ENCODE measurements at regions not wholly inside any gene's neighbourhood (a gene's known extent, or its start where the extent isn't known, plus 50 kb on each side); places are given as distances from the start of the nearest gene placed in this dataset.

- Mint-ChIP-seq H3K36me3 (no peaks in the 10 kb centered on the region), H3K27ac (no peak overlapping the region), H3K9me3 (no peaks in the 10 kb centered on the region), H3K27me3 (no peaks in the 10 kb centered on the region), H3K4me3 (no peak overlapping the region), H3K4me1 (no peaks in the 10 kb centered on the region)
- no peak for ATAC-seq (ENCODE audit: low read depth)
- POLR2A ChIA-PET: no interaction called here
- no peak for DNase-seq
These were observed 91.3 kb upstream of the SLC35B3 start for GRCh38 chr6:8526624-8527023.

- ATAC-seq (ENCODE audit: low read depth) (no peak), DNase-seq (no peak)
- Mint-ChIP-seq H3K36me3 (no peaks in the 10 kb centered on the region), H3K4me3 (no peak overlapping the region), H3K9me3 (no peaks in the 10 kb centered on the region), H3K4me1 (no peaks in the 10 kb centered on the region), H3K27ac (no peak overlapping the region), H3K27me3 (no peaks in the 10 kb centered on the region)
- POLR2A ChIA-PET: no interaction called here
These were observed 90.0 kb upstream of the SLC35B3 start for GRCh38 chr6:8525370-8525769.

- DNase-seq (no peak), ATAC-seq (ENCODE audit: low read depth) (no peak)
- Mint-ChIP-seq H3K36me3 (no peaks in the 10 kb centered on the region), H3K27me3 (no peaks in the 10 kb centered on the region), H3K9me3 (no peaks in the 10 kb centered on the region), H3K27ac (no peak overlapping the region), H3K4me3 (no peak overlapping the region), H3K4me1 (no peaks in the 10 kb centered on the region)
- POLR2A ChIA-PET: no interaction called here
These were observed 77.8 kb upstream of the SLC35B3 start for GRCh38 chr6:8513174-8513573.

GRCh38 chr6:8507286-8507685 is 71.9 kb upstream of the SLC35B3 start:
- ATAC-seq (ENCODE audit: low read depth): no peak
- Mint-ChIP-seq H3K36me3 (no peaks in the 10 kb centered on the region), H3K27me3 (no peaks in the 10 kb centered on the region), H3K4me1 (no peaks in the 10 kb centered on the region), H3K27ac (no peak overlapping the region), H3K9me3 (no peaks in the 10 kb centered on the region), H3K4me3 (no peak overlapping the region)
- no peak for DNase-seq
- POLR2A ChIA-PET: no interaction called here

GRCh38 chr6:8506126-8506525 is 70.8 kb upstream of the SLC35B3 start:
- DNase-seq: no peak
- ATAC-seq (ENCODE audit: low read depth): no peak
- no peaks in the 10 kb centered on the region for H3K36me3 Mint-ChIP-seq
- POLR2A ChIA-PET: no interaction called here
- no peaks in the 10 kb centered on the region for H3K4me1 Mint-ChIP-seq
- no peaks in the 10 kb centered on the region for H3K9me3 Mint-ChIP-seq
- H3K27ac Mint-ChIP-seq: no peak overlapping the region
- no peaks in the 10 kb centered on the region for H3K27me3 Mint-ChIP-seq
- H3K4me3 Mint-ChIP-seq: no peak overlapping the region

- H3K27me3 Mint-ChIP-seq: no peaks in the 10 kb centered on the region
- no peaks in the 10 kb centered on the region for H3K9me3 Mint-ChIP-seq
- no peaks in the 10 kb centered on the region for H3K4me1 Mint-ChIP-seq
- H3K4me3 Mint-ChIP-seq: no peak overlapping the region
- POLR2A ChIA-PET: no interaction called here
- DNase-seq: no peak
- ATAC-seq (ENCODE audit: low read depth): no peak
- H3K27ac Mint-ChIP-seq: no peak overlapping the region
- no peaks in the 10 kb centered on the region for H3K36me3 Mint-ChIP-seq
These were observed 64.2 kb upstream of the SLC35B3 start for GRCh38 chr6:8499540-8499939.

- Mint-ChIP-seq H3K4me1 (no peaks in the 10 kb centered on the region), H3K36me3 (no peaks in the 10 kb centered on the region), H3K27ac (no peak overlapping the region), H3K9me3 (no peaks in the 10 kb centered on the region), H3K27me3 (no peaks in the 10 kb centered on the region), H3K4me3 (no peak overlapping the region)
- no peak for ATAC-seq (ENCODE audit: low read depth)
- POLR2A ChIA-PET: no interaction called here
- no peak for DNase-seq
These were observed 59.4 kb upstream of the SLC35B3 start for GRCh38 chr6:8494730-8495129.

- no peak overlapping the region for H3K4me3 Mint-ChIP-seq
- H3K9me3 Mint-ChIP-seq: no peaks in the 10 kb centered on the region
- ATAC-seq (ENCODE audit: low read depth) (no peak), DNase-seq (no peak)
- POLR2A ChIA-PET: no interaction called here
- H3K36me3 Mint-ChIP-seq: no peaks in the 10 kb centered on the region
- H3K4me1 Mint-ChIP-seq: no peaks in the 10 kb centered on the region
- no peak overlapping the region for H3K27ac Mint-ChIP-seq
- no peaks in the 10 kb centered on the region for H3K27me3 Mint-ChIP-seq
These were observed 57.3 kb upstream of the SLC35B3 start for GRCh38 chr6:8492536-8493133.
